ENCODE measurements at regions not wholly inside any gene's neighbourhood (a gene's known extent, or its start where the extent isn't known, plus 50 kb on each side); places are given as distances from the start of the nearest gene placed in this dataset.
"Not testable (repeated sequence)": the region's sequence is repeated elsewhere in the genome, so short reads cannot be mapped to it uniquely, and the experiment has no call there.

DNA sequence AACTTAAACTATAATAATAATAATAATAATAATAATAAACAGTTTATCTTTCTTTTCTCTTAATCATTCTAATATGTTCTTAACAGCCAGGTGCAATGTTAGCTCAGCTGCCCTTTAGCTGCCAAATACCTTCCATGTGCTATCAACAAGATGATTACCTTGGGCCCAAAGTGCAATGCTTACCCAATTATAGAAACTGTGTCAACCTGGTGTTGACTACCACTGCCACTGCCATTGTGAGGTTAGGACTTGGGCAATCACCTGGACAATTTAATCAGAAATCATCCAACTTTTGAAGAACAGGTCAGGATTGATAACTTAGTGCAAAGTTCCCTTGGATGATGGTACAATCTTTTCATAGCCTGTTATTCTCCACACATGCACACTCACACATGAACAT is 371.8 kb upstream of the SALL1 start:
- TF ChIP-seq, protein P1, sequence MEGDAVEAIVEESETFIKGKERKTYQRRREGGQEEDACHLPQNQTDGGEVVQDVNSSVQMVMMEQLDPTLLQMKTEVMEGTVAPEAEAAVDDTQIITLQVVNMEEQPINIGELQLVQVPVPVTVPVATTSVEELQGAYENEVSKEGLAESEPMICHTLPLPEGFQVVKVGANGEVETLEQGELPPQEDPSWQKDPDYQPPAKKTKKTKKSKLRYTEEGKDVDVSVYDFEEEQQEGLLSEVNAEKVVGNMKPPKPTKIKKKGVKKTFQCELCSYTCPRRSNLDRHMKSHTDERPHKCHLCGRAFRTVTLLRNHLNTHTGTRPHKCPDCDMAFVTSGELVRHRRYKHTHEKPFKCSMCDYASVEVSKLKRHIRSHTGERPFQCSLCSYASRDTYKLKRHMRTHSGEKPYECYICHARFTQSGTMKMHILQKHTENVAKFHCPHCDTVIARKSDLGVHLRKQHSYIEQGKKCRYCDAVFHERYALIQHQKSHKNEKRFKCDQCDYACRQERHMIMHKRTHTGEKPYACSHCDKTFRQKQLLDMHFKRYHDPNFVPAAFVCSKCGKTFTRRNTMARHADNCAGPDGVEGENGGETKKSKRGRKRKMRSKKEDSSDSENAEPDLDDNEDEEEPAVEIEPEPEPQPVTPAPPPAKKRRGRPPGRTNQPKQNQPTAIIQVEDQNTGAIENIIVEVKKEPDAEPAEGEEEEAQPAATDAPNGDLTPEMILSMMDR (IDR thresholded peaks at IDR 0.05) = no peak
- no peak overlapping the region for H2AFZ ChIP-seq

DNA sequence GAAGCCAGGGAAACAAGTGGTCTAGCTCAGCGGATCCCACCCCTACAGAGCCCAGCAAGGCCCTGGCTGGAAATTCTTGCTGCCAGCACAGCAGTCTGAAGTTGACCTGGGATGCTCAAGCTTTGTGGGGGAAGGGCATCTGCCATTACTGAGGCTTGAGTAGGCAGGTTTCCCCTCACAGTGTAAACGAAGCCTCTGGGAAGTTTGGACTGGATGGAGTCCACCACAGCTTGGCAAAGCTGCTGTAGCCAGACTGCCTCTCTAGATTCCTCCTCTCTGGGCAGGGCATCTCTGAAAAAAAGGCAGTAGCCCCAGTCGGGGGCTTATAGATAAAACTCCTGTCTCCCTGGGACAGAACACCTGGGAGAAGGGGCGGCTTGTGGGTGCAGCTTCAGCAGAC is 365.9 kb upstream of the SALL1 start:
- not testable (repeated sequence) for H3K4me2 ChIP-seq (ENCODE audit: low read length); H3K4me3 ChIP-seq (ENCODE audit: low read depth, low read length); H3K9ac ChIP-seq; H3K27ac ChIP-seq; H3K79me2 ChIP-seq; H3K27me3 ChIP-seq (ENCODE audit: control insufficient read depth, insufficient read depth, low read length); H3K36me3 ChIP-seq (ENCODE audit: control insufficient read depth, insufficient read depth, low read length); H2AFZ ChIP-seq; H3K4me1 ChIP-seq; H3K9me3 ChIP-seq (ENCODE audit: control insufficient read depth, low read length)

More for the DNA sequence above, 371.8 kb upstream of the SALL1 start:
- Histone ChIP-seq H3K9me3 (ENCODE audit: control insufficient read depth, low read length) (no peaks in the 10 kb centered on the region), H3K4me3 (ENCODE audit: low read depth, low read length) (no peak overlapping the region), H3K9ac (no peak overlapping the region), H3K36me3 (ENCODE audit: control insufficient read depth, insufficient read depth, low read length) (no peaks in the 10 kb centered on the region), H3K27ac (no peak overlapping the region), H3K4me2 (ENCODE audit: low read length) (no peak overlapping the region), H3K27me3 (ENCODE audit: control insufficient read depth, insufficient read depth, low read length) (no peaks in the 10 kb centered on the region), H3K79me2 (no peaks in the 10 kb centered on the region), H3K4me1 (no peaks in the 10 kb centered on the region)

DNA sequence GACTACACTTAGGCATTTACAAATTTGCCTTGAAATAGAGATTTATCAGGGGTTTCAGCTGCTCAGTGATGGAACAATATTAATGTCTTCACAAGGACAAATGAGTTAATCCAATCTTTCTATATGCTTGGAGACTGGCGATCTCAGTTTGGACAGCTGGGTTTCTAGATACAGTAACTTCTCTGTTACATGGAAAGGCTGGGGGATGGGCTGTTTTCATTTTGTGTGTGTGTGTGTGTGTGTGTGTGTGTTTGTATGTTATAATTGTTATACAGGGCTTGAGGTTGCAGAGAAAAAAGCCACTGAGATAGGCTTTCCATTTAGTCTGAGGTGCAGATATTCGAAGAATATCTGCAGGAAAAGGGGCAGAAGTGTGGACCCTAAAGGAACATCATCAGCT is 359.3 kb upstream of the SALL1 start:
- Histone ChIP-seq H3K79me2 (no peaks in the 10 kb centered on the region), H3K9ac (no peak overlapping the region), H3K4me3 (ENCODE audit: low read depth, low read length) (no peak overlapping the region), H3K4me1 (no peaks in the 10 kb centered on the region), H3K27ac (no peak overlapping the region), H3K9me3 (ENCODE audit: control insufficient read depth, low read length) (no peaks in the 10 kb centered on the region), H3K36me3 (ENCODE audit: control insufficient read depth, insufficient read depth, low read length) (no peaks in the 10 kb centered on the region), H2AFZ (no peak overlapping the region), H3K27me3 (ENCODE audit: control insufficient read depth, insufficient read depth, low read length) (no peaks in the 10 kb centered on the region), H3K4me2 (ENCODE audit: low read length) (no peak overlapping the region)
- TF ChIP-seq, protein P1 (IDR thresholded peaks at IDR 0.05) = no peak

DNA sequence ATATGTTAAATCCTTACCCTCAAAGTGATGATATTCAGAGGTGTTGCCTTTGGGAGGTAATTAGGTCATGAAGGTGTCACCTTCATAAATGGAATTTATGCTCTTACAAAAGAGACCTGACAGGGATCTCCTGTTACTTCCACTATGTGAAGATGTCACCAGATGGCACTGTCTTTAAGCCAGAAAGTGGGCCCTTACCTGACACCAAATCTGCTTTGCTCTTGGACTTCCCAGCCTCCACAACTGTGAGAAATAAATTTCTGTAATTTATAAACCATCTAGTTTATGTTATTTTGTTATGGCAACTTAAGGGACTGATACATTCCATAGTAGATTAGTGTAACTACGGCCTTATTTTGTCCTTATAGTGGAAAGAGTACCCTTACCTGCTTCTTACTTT is 358.3 kb upstream of the SALL1 start:
- Histone ChIP-seq H3K9me3 (ENCODE audit: control insufficient read depth, low read length) (no peaks in the 10 kb centered on the region), H3K4me3 (ENCODE audit: low read depth, low read length) (no peak overlapping the region), H3K9ac (no peak overlapping the region), H3K36me3 (ENCODE audit: control insufficient read depth, insufficient read depth, low read length) (no peaks in the 10 kb centered on the region), H3K27me3 (ENCODE audit: control insufficient read depth, insufficient read depth, low read length) (no peaks in the 10 kb centered on the region), H3K4me1 (no peaks in the 10 kb centered on the region), H2AFZ (no peak overlapping the region), H3K27ac (no peak overlapping the region), H3K4me2 (ENCODE audit: low read length) (no peak overlapping the region), H3K79me2 (no peaks in the 10 kb centered on the region)
- TF ChIP-seq, protein P1 (IDR thresholded peaks at IDR 0.05) = no peak

DNA sequence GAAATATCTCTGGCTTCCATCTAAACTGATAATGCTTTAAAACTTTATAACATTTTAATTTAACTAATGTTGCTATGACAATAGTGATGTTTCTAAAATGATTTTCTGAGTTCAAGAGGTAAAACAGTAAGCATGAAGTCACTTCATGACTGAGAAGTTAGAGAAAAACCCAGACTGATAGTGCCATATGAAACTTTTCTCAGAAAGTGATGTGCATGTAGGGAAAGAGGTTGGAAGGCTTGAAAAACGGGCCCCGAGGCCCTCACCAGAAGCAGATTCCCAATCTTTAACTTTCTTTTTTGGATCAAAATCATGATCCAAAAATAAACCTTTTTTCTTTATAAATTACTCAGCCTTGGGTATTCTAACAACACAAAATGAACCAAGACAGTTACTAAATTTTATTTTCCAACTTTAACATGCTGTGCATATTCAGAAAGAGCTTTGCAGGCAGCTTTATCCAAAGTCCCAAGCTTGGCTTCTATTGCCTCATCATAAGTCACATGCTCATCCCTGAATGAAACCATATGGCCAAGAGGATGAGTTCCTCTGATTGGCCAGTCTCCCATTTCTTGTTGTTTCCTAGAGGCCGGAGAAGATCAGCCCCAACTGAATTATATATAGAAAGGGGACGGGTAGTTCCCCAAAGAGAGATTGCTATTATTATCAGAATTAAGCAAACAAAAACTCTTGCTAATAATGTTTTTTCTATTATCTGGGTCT is 357.6 kb upstream of the SALL1 start:
- Histone ChIP-seq H3K9ac (no peak overlapping the region), H3K4me2 (ENCODE audit: low read length) (no peak overlapping the region), H2AFZ (no peak overlapping the region), H3K27me3 (ENCODE audit: control insufficient read depth, insufficient read depth, low read length) (no peaks in the 10 kb centered on the region), H3K36me3 (ENCODE audit: control insufficient read depth, insufficient read depth, low read length) (no peaks in the 10 kb centered on the region), H3K4me3 (ENCODE audit: low read depth, low read length) (no peak overlapping the region), H3K4me1 (no peaks in the 10 kb centered on the region), H3K27ac (no peak overlapping the region), H3K79me2 (no peaks in the 10 kb centered on the region), H3K9me3 (ENCODE audit: control insufficient read depth, low read length) (no peaks in the 10 kb centered on the region)
- TF ChIP-seq, protein P1 (IDR thresholded peaks at IDR 0.05) = no peak
